COLO829 (cell line): ENCODE measurements at regions not wholly inside any gene's neighbourhood (a gene's known extent, or its start where the extent isn't known, plus 50 kb on each side); places are given as distances from the start of the nearest gene placed in this dataset.

Experiments
- DNase-seq: peaks from one replicate; pipeline ENCODE4 v3.0.0; 2012; ENCODE audit warnings: low spot score

- DNase-seq = no peak
Measured at GRCh38 chr2:235303499-235304291, 190.1 kb upstream of the AGAP1 start.

GRCh38 chr2:235305678-235306077 lies 188.2 kb upstream of the AGAP1 start:
- DNase-seq = no peak

- DNase-seq = no peak
Measured at GRCh38 chr2:235311044-235311443, 182.8 kb upstream of the AGAP1 start.

GRCh38 chr2:235312571-235312970 lies 181.3 kb upstream of the AGAP1 start:
- DNase-seq = no peak

- no peak for DNase-seq
Measured at GRCh38 chr2:235314371-235314930, 179.4 kb upstream of the AGAP1 start.

- DNase-seq = no peak
Measured at GRCh38 chr2:235319095-235319494, 174.7 kb upstream of the AGAP1 start.

- DNase-seq = no peak
Measured at GRCh38 chr2:235320326-235320725, 173.5 kb upstream of the AGAP1 start.

- no peak for DNase-seq
Measured at GRCh38 chr2:235324324-235324723, 169.5 kb upstream of the AGAP1 start.

GRCh38 chr2:235325151-235325550 lies 168.7 kb upstream of the AGAP1 start:
- no peak for DNase-seq

- no peak for DNase-seq
Measured at GRCh38 chr2:235328991-235329390, 164.9 kb upstream of the AGAP1 start.

- DNase-seq = peak; percentile 74
Measured at GRCh38 chr2:235330775-235331451, 162.9 kb upstream of the AGAP1 start.

- DNase-seq = no peak
Measured at GRCh38 chr2:235332240-235332890, 161.5 kb upstream of the AGAP1 start.

GRCh38 chr2:235333076-235333475 lies 160.8 kb upstream of the AGAP1 start:
- DNase-seq = no peak

GRCh38 chr2:235334179-235334578 lies 159.7 kb upstream of the AGAP1 start:
- no peak for DNase-seq

- DNase-seq = no peak
Measured at GRCh38 chr2:235343156-235343774, 150.6 kb upstream of the AGAP1 start.

GRCh38 chr2:235343869-235344268 lies 150.0 kb upstream of the AGAP1 start:
- no peak for DNase-seq

- no peak for DNase-seq
Measured at GRCh38 chr2:235345745-235346144, 148.1 kb upstream of the AGAP1 start.

GRCh38 chr2:235347691-235348090 lies 146.2 kb upstream of the AGAP1 start:
- DNase-seq = peak; percentile 83

- no peak for DNase-seq
Measured at GRCh38 chr2:235348329-235348728, 145.5 kb upstream of the AGAP1 start.

GRCh38 chr2:235350234-235350633 lies 143.6 kb upstream of the AGAP1 start:
- DNase-seq = no peak

- no peak for DNase-seq
Measured at GRCh38 chr2:235352541-235352940, 141.3 kb upstream of the AGAP1 start.

GRCh38 chr2:235357881-235358280 lies 136.0 kb upstream of the AGAP1 start:
- no peak for DNase-seq
